GM19238 (cell line): ENCODE measurements at regions not wholly inside any gene's neighbourhood (a gene's known extent, or its start where the extent isn't known, plus 50 kb on each side); places are given as distances from the start of the nearest gene placed in this dataset.

Experiments used
- DNase-seq: peaks from one replicate; pipeline ENCODE4 v3.0.0; 2011; ENCODE audit warnings: low spot score; ENCODE audit not compliant: insufficient read length

DNA sequence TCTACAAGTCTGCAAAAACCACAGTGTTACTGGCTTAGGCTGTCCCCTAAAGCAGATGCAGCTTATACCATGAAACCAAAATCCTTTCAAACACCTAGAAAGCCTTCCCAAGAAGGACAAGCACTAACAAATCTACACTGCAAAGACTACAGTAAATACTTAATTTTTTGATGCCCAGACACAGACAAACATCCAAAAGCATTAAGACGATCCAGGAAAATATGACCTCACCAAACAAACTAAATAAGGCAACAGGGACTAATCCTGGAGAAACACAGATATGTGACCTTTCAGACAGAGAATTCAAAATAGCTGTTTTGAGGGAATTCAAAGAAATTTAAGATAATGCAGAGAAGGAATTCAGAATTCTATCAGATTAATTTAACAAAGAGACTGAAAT lies 423.5 kb downstream of the COL12A1 start:
- no peak for DNase-seq

DNA sequence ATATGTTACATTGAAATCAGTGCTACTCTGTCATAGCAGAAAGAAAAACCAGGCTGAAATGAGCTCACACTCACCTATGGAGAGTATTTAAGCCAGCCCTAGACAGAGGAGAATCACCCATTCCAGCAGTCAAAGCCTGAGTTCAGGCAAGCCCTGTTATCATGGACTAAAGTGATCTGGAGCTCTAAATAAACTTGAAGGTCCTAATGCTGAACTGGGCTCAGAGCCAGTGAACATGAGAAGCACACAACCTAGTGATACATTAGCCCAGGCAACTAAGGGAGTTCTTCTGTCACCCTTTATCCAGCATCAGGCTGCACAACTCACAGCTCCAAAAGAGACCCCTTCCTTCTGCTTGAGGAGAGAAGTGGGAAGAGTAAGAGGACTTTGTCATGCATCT lies 425.0 kb downstream of the COL12A1 start:
- DNase-seq = no peak

DNA sequence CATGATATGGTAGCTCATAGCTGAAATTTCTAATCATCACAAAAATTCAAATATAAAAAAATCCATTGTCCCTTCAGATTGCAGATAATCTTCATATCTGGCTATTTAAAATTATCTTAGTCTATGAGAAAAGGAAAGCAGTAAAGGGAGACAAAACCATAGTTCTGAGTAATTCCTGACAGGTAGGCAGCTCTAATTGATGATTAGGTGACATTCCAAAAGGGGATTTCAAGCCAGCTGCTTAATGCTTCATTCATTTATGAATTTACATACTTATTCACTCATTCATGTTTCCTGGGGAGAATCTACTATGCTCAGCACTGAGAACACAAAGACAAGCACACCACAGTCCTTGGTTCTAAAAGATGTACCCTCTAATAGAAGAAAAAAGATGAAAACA lies 437.1 kb downstream of the COL12A1 start:
- DNase-seq = no peak

DNA sequence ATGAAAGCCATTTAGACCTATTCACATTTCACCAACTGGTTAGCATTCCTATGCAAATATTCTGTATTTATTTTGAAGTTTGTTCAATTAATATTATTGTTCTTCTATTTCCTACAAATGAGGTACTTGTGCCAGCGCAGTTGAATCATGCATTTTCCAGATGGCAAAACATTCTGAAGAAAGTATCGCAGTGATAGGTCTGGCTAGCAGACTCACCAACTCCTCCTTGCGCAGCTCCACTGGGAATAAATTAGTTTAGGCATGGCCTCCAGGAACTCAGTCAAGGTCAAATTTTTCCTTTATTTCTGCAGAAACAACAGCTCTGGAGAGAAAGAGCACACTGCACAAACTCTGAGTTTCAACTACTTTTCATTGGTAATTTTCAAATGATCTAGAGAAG lies 437.7 kb downstream of the COL12A1 start:
- DNase-seq = no peak

DNA sequence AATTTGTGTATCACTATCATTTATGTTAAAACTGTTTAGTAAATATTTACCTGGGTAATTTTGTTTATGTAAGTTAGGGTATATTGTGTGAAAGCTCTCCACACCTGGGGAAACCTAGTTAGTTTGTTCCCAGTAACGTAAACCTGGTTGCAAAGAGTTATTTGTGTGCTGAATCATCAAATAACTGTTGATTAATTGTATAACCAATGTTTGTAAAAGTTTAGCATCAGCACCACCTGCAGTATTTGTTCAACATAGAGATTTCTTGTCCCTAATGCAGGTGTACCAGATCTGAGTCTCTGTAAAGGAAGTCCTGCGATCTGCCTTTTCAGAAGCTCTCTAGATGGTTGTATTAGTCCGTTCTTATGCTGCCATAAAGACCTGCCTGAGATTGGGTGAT lies 440.4 kb downstream of the COL12A1 start:
- DNase-seq = no peak

DNA sequence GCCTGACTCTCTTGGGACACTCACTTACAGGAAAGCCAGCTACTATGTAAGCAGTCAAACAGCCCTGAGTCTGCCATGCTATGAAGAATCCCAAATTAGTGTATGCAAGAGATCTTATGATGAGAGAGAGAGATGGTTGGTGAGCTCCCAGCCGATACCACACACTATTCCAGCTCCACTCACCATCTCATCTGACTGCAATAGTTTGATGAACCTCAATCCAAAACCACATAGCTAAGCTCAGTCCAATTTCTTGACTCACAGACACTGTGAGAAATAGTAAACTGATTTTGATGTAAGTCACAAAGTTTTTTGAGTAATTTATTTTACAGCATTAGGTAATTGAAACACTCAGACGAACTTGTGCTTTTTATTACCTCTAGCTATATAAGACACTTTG lies 441.4 kb downstream of the COL12A1 start:
- no peak for DNase-seq

DNA sequence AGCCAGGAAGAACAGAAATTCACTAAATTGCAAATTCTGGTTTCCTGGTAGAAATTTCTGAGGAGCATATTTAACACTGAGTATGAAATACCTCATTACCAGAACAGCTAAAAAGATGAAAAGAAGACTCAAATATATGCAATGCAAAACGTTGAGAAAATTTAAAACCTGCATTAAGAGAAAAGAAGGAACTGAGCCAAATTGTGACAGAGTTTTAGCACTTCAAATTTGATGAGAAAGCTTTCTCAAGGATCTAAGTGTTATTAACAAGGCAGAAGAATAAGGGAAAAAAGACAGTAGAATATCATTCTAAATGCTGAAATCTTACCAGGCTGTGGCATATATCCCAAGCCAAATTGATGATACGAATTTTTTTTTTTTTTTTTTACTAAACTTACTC lies 443.0 kb downstream of the COL12A1 start:
- no peak for DNase-seq

DNA sequence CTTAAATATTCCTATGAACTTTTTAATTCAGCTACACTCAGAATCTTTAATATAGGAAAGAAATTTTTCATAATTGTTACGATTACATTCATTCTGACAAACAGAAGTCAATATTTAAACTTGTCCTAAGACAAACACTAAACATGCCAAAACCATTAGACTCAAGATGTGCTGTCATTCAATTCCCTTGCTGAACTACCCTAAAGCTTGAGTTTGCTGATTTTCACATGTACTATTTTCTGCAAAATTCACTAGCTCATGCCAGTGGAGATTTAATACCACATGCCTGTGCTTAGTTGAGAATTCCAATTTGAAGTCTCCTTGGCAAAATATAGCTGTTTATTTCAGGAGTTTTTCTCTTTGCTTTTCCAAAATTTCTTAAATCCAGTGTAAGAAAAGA lies 448.0 kb downstream of the COL12A1 start:
- DNase-seq = no peak

DNA sequence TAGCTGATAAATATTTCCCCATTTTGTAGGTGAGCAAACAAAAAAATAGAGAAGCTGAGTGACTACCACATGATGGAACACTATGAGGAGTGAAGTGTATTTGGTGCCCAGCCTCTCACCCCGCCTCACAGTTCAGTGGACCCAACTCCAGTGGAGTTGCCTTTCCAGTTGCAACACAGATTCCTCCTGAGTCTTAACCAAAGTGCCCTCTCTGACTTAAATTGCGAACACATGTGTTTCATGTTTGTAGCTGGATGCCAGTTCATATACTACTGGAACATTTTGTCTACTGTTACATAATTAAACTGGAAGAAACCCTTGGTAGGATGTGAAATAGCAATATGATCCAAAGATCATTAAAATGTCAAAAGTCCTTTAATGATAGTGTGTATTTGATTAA lies 448.9 kb downstream of the COL12A1 start:
- DNase-seq = no peak

DNA sequence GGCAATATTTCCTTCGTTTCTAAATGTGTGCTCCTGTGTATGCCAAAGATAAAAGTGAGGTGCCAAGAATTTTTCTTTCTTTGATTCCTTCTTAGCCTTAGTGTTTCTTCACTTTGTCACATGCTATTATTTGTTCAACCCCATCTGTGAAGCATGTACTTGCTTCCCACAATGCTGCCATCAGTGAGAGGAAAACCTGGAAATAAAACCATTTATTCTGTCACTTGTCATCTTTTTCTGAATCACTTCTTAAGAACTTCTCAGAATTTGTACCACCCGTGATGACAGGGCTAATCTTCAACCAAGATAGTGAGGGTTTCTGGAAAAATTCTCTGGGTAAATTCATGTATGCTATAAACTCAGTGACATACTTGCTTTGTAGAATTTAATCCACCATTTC lies 450.1 kb downstream of the COL12A1 start:
- no peak for DNase-seq

DNA sequence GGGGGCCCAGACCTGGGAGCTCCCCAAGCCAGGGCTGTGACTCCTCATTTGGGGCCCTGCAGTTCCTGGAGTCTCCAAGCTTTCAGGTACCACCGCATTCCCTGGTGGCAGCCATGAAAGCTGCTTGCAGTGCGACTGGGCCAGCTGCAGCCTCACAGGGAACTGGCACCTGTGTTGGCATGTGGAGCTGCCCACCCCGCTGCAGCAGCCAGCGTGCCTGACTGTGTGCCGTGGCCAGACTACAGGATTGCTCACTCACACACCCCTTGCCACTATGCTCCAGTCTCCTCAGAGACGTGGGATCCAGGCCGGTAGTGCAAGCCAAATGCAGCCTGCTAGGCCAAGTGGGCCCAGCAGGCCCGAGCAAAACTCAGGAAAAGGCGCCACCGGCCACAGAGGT lies 450.7 kb downstream of the COL12A1 start:
- no peak for DNase-seq

DNA sequence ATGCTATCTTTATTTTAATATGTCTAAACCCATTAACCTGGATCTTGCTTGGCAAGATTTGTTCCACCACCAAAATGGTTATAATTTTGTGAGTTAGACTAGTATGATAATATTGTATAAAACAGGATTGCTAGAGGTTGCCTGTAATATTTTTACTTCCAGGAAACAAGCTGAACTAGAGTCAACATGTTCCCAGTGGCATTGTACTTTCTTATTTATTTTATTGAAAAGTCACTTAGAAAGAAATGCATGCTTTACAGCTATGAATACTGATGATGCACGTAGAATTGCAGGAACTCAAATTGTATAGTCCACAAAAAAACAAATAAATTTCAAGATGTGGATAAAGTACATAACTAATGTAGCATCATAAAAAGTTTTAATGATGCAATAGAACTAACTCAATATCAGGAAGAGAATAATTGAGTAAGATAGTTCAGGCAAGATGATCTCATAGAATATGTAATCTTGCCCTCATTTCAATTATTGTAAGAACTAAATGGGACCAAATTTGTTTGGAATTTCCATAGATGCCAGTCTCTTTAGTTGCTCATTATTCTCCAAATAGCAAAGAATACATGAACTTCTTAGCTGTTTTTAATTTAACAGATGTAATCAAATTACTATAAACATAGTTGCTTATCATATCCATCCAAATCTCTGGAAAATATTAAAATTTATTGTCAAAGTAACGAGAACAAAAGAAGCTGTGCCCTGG lies 451.8 kb downstream of the COL12A1 start:
- no peak for DNase-seq

DNA sequence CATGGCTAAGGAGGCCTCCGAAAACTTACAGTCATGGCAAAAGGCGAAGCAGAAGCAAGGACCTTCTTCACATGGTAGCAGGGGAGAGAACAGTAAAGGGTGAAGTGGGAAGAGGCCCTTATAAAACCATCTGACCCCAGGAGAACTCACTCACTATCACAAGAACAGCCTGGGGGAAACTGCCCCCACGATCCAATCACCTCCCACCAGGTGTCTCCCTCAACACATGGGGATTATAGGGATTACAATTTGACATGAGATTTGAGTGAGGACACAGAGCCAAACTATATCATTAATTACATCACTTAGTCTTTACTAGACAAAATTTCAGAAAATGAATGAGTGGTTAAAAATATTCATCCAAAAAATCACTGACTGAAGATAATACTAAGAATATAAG lies 453.6 kb downstream of the COL12A1 start:
- DNase-seq = no peak

DNA sequence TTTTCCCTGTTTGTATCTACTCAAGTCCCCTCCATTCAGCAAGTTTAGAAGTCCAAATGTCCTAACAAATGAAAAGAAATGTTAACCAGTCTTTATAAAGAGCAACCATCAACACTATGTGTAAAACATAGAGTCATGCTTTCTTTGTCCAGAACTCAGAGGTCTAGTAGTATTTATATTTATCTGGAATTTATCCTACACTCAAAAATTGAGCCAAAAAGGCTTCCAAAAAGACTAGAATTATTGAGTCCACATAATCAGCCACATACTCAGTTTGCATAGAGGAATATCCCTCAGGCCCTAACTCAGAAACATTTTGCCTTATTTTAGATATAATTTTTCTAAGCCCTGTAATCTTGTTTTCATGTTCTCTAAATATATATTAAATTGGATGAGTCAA lies 455.0 kb downstream of the COL12A1 start:
- DNase-seq = no peak

DNA sequence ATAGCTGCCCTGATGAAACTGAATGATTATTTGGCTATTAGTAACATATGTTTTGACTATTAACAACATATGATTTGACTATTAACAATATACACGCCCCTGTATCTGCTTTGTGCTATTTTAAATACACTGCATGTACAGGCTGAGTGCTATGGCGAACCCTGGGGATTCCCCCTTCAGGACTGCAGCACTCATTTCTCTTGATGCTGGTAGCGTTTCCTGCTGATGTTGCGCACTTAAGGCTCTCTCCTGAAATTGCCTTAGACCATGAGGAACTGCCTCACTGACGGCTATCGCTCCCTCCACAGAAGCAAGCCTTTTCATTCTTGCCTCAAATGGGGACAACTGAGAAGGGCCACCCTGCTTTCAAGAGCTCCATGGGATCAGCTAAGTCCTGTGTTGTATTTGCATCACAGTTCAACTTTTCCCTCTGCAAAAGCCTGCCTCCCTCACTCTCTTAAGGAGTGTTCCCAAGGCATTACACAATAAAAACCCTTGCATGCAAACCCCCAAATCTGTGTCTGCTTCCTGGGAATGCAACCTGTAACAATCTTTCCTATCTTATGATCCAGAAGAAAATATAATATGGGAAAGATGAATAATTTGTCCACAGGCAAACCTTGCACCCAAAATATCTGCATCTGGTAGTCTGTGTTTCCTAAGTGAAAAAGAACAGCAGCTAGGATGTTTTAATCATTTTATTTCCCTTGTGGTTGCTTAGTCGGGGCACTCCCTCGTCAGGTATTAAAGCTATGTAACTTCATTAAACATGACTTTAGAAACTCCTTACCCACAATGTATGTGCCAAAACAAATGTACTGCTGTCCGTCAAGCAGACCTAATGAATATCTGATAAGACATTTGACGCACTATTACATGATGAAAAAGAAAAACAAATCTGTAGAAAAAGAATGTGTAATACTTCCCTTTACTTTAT lies 456.4 kb downstream of the COL12A1 start:
- DNase-seq = no peak

DNA sequence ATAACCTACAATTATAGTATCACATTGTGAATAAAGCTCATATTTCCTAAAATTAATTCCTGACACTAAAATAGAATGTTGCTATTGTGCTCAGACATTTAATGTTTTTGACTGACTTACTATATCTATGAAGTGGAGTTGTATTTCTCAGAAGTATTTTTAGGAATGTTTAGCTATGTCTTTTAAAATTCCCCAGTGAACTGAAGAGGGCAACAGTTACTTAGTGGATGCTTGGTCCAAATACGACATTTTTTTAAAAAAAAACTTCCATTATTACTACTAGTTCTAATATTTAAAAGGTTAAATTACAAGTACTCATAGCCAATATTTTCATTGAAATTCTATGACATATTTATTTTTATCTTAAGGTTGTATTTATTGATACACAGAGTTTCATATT lies 460.2 kb downstream of the COL12A1 start:
- no peak for DNase-seq

DNA sequence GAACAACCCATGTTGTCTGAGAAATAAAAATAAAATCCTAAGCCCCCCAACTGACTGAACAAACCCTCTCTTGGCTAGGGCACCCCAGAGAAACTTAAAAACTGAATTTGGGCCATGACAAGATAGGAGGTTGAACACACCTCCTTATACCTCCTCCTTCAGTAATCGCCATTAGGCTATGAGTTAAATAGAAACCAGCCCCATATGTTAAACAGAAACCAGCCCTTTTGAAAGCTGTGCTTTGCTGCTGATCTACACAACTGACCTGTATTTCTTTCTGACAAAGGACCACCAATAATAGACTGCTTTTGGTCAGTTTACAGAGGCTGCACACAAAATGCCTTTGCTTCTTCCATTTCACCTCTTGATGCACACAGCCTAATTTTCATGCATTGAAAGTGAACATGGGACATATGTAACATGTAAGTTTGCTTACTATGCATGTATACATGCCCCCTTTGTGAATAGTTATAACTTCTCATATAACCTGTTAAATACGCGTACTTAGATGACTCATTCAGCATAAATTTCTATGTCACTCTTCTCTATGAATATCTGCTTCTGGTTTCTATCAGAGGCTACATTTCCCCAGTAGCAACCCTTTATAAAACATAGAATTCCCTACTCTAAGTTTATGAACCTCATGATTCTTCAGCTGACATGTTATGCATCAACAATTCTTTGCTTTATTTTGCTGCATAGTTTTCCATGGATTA lies 462.9 kb downstream of the COL12A1 start:
- no peak for DNase-seq

DNA sequence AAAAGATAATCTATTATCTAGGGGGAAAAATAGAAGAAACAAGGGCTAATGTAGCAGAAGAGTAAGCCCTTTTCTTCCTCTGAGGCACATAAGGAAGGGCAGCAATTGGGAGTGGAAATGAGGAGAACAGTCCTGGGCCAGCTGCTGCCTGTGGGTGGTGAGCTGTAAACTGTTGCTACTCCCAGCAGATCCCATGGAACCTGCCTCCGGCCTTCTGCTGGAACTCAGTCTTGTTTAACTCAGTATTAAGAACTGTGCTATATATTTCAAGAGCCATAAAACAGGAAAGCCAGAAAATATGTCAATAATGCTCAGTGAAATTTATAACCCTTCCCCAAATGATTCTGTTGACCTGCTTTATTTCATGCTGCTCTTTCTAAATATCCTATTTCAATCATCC lies 464.2 kb downstream of the COL12A1 start:
- no peak for DNase-seq

DNA sequence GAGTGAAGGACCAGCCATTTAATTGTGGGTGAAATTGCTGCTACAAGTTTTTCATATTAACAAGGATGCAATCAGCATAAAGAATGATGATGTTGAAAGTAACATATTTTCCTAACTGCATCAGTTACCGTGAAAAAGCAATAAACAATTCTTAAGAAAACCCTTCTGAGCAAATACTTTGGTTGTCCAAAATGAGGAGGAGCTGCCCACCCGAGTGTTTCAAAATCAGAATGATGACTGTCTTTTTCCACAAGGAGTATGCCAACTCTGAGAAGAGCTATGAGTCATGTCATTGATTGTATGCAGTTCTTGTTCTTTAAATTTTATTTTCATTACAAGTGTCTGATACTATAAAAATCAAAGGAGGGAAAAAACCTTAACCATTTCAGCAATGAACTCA lies 470.5 kb downstream of the COL12A1 start:
- DNase-seq = no peak

DNA sequence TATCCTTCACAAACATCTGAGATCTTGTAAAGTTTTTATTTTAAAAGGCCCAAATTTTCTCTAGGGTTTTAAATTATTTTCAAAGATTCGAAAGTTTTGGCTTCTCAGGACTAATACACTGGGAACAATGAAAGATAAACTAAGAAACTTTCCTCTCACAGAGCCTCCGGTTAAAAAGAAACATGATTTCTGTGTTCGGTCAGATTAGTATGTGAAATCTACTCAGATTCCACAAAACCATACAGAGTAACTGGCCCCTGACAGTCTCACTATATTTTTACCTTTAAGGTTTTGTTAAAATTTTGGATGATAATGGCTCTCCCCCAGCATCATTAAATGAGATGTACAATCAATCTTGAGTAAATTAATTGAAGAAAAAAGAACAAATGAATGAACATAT lies 471.0 kb downstream of the COL12A1 start:
- no peak for DNase-seq

DNA sequence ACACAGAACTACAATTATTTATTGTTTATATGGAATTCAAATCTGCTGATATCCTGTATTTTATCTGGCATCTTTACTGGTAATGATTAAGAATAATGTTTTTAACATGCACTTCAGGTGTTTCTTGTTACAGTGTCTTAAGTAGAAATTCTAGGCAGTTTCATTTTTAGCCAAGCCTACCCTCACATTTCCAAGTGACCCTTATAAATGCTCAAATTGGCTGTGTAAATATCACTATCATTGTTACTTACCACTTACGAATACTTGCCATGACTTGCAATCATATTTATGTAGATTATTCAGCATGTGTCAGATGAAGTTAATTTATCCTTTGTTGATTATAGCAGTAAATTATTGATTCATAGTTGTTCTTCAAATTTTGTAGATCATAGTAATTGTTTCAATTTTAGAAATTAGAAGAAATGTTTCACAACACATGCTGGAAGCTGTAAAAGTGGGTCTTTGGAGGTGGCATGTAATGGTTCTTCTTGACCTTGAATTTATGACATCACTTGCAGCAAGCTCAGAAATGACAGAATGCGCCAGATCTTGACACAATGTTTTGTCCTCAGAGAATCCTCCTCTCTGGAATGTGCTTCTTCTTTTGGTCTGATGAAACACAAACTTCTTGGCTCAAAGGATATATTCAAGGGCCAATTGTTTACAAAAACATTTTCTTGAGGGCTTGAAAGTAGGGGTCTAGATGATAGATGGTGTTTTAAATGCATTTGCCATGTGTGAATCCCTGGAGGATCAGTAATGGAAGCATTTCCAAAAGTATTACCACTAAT lies 471.8 kb downstream of the COL12A1 start:
- DNase-seq = no peak
